GM23338 (cell line): ENCODE measurements at regions not wholly inside any gene's neighbourhood (a gene's known extent, or its start where the extent isn't known, plus 50 kb on each side); places are given as distances from the start of the nearest gene placed in this dataset.

ENCODE experiments used
- ATAC-seq: fragments of 200-7000 bp; cut with Tn5 transposase; 3 replicates; pipeline ENCODE4 v1.9.1; 2020
- DNase-seq: peaks from one replicate; pipeline ENCODE4 v3.0.0-alpha.2; 2015; ENCODE audit warnings: low spot score
- H2AFZ ChIP-seq: fragments of 200-600 bp; sonication (generic); 2 replicates; pipeline ENCODE4 v1.8.0; 2016; ENCODE audit warnings: antibody characterized with exemption, mild to moderate bottlenecking, moderate library complexity
- H3F3A ChIP-seq: fragments of 200-600 bp; sonication (generic); replicated peaks from 2 replicates; pipeline ENCODE4 v1.8.0; 2017; ENCODE audit warnings: antibody characterized with exemption, mixed run types, low read depth
- H3K27ac ChIP-seq: fragments of 200-600 bp; sonication (generic); 2 replicates; pipeline ENCODE4 v1.6.1; 2016; ENCODE audit warnings: low read depth
- H3K27me3 ChIP-seq: fragments of 200-600 bp; sonication (generic); 2 replicates; pipeline ENCODE4 v1.8.0; 2016; ENCODE audit warnings: mild to moderate bottlenecking, mixed run types, moderate library complexity; ENCODE audit not compliant: insufficient read depth
- H3K36me3 ChIP-seq: fragments of 200-600 bp; sonication (generic); 2 replicates; pipeline ENCODE4 v1.8.0; 2016; ENCODE audit warnings: mild to moderate bottlenecking; ENCODE audit not compliant: insufficient read depth
- H3K4me1 ChIP-seq: fragments of 200-600 bp; sonication (generic); 2 replicates; pipeline ENCODE4 v1.8.0; 2016; ENCODE audit warnings: mild to moderate bottlenecking, moderate library complexity; ENCODE audit not compliant: insufficient read depth
- H3K4me2 ChIP-seq: fragments of 200-600 bp; sonication (generic); 2 replicates; pipeline ENCODE4 v1.7.1; 2017; ENCODE audit warnings: mixed run types
- H3K4me3 ChIP-seq: fragments of 200-600 bp; sonication (generic); 2 replicates; pipeline ENCODE4 v1.6.1; 2016; ENCODE audit warnings: mixed run types
- H3K79me2 ChIP-seq: fragments of 200-600 bp; sonication (generic); replicated peaks from 2 replicates; pipeline ENCODE4 v1.8.0; 2017; ENCODE audit warnings: mild to moderate bottlenecking; ENCODE audit not compliant: insufficient read depth
- H3K9me2 ChIP-seq: fragments of 200-600 bp; sonication (generic); 2 replicates; pipeline ENCODE4 v1.8.0; 2017; ENCODE audit not compliant: insufficient read depth
- H4K20me1 ChIP-seq: fragments of 200-600 bp; sonication (generic); replicated peaks from 2 replicates; pipeline ENCODE4 v1.8.0; 2017; ENCODE audit warnings: mild to moderate bottlenecking; ENCODE audit not compliant: insufficient read depth
- H3K27ac Mint-ChIP-seq: 2 replicates; pipeline ENCODE4 v1.8.0; 2020; ENCODE audit warnings: inconsistent platforms, mild to moderate bottlenecking, moderate library complexity, mixed read lengths
- H3K27me3 Mint-ChIP-seq: 3 replicates; pipeline ENCODE4 v1.8.0; 2022; ENCODE audit warnings: low read depth, mild to moderate bottlenecking, moderate library complexity, mixed read lengths, inconsistent platforms; ENCODE audit not compliant: insufficient read depth, poor library complexity
- H3K36me3 Mint-ChIP-seq: 3 replicates; pipeline ENCODE4 v1.8.0; 2021; ENCODE audit warnings: low read depth, mild to moderate bottlenecking, inconsistent platforms, moderate library complexity, mixed read lengths
- H3K4me1 Mint-ChIP-seq: 3 replicates; pipeline ENCODE4 v1.8.0; 2020; ENCODE audit warnings: mild to moderate bottlenecking, inconsistent platforms, mixed read lengths
- H3K4me3 Mint-ChIP-seq: 3 replicates; pipeline ENCODE4 v1.8.0; 2021; ENCODE audit warnings: moderate library complexity, mild to moderate bottlenecking, inconsistent platforms, mixed read lengths
- H3K9me3 Mint-ChIP-seq: 3 replicates; pipeline ENCODE4 v1.8.0; 2020; ENCODE audit warnings: moderate library complexity, mild to moderate bottlenecking, inconsistent platforms, mixed read lengths
- CREB1 ChIP-seq: fragments of 250-450 bp; sonication (Bioruptor Pico); IDR thresholded peaks from 2 replicates; pipeline ENCODE4 v1.5.0; 2020; ENCODE audit warnings: low read depth, mild to moderate bottlenecking, moderate library complexity
- CTCF ChIP-seq, 2 experiments: fragments of 200-600 bp in 1 of 2; sonication (generic) in 1 of 2; conservative IDR thresholded peaks; 2 replicates each; pipeline versions ENCODE4 v1.5.1 to v1.6.1; 2016 to 2017; ENCODE audit warnings: antibody characterized with exemption in 2 of 2, low read depth in 2 of 2, mild to moderate bottlenecking in 2 of 2, moderate library complexity in 1 of 2
- ETS1 ChIP-seq: IDR thresholded peaks from 2 replicates; pipeline ENCODE4 v1.6.1; 2016; ENCODE audit warnings: antibody characterized with exemption
- EZH2 ChIP-seq: fragments of 200-600 bp; sonication (generic); IDR thresholded peaks from one replicate; pipeline ENCODE4 v1.8.0; 2017; ENCODE audit warnings: antibody characterized with exemption, mild to moderate bottlenecking, low read depth; ENCODE audit not compliant: unreplicated experiment
- EZH2phosphoT487 ChIP-seq: fragments of 200-600 bp; sonication (generic); IDR thresholded peaks from one replicate; pipeline ENCODE4 v1.8.1; 2018; ENCODE audit warnings: antibody characterized with exemption; ENCODE audit not compliant: unreplicated experiment
- JUNB ChIP-seq: IDR thresholded peaks from one replicate; pipeline ENCODE4 v1.6.1; 2016; ENCODE audit warnings: antibody characterized with exemption; ENCODE audit not compliant: unreplicated experiment
- NANOG ChIP-seq: IDR thresholded peaks from 2 replicates; pipeline ENCODE4 v1.6.1; 2016; ENCODE audit warnings: antibody characterized with exemption, borderline replicate concordance
- POLR2AphosphoS5 ChIP-seq: IDR thresholded peaks from 2 replicates; pipeline ENCODE4 v1.6.1; 2016; ENCODE audit warnings: antibody characterized with exemption, low read depth
- REST ChIP-seq: IDR thresholded peaks from one replicate; pipeline ENCODE4 v1.6.1; 2018; ENCODE audit warnings: antibody characterized with exemption; ENCODE audit not compliant: unreplicated experiment
- ZNF114 ChIP-seq: fragments of 250-450 bp; sonication (Bioruptor Pico); IDR thresholded peaks from 2 replicates; pipeline ENCODE4 v1.5.0; 2020; ENCODE audit warnings: mild to moderate bottlenecking, moderate library complexity
- ZNF331 ChIP-seq: fragments of 250-450 bp; sonication (Bioruptor Pico); IDR thresholded peaks from 2 replicates; pipeline ENCODE4 v1.5.0; 2020; ENCODE audit warnings: low read depth, mild to moderate bottlenecking, moderate library complexity
- ZNF462 ChIP-seq: fragments of 250-450 bp; sonication (Bioruptor Pico); IDR thresholded peaks from 2 replicates; pipeline ENCODE4 v1.5.0; 2020; ENCODE audit warnings: mild to moderate bottlenecking, moderate library complexity

GRCh38 chr15:39286706-39287105 is 294.2 kb upstream of the THBS1 start:
- H3K4me2 ChIP-seq = no peak overlapping the region
- no peaks in the 10 kb centered on the region for H3K36me3 ChIP-seq
- no peak overlapping the region for H3K27ac Mint-ChIP-seq
- no peaks in the 10 kb centered on the region for H3K27me3 ChIP-seq
- ATAC-seq (no peak), DNase-seq (no peak)
- H3K79me2 ChIP-seq = no peaks in the 10 kb centered on the region
- H2AFZ ChIP-seq = no peak overlapping the region
- no peaks in the 10 kb centered on the region for H4K20me1 ChIP-seq
- no peaks in the 10 kb centered on the region for H3K4me1 Mint-ChIP-seq
- no peak overlapping the region for H3K4me3 ChIP-seq
- H3K4me3 Mint-ChIP-seq = no peak overlapping the region
- no peak overlapping the region for H3K27ac ChIP-seq
- no peaks in the 10 kb centered on the region for H3F3A ChIP-seq
- no peak for TF ChIP-seq NANOG
- TF ChIP-seq CREB1 = no peak
- TF ChIP-seq POLR2AphosphoS5 = no peak
- TF ChIP-seq CTCF (conservative IDR thresholded peaks at IDR 0.05; ENCODE audit: low read depth in 2 of 2) = no peak
- no peak for TF ChIP-seq JUNB
- TF ChIP-seq REST = no peak
- TF ChIP-seq ZNF331 = no peak
- no peak for TF ChIP-seq ZNF114 (CRISPR knock-in tag)
- no peak for TF ChIP-seq EZH2
- TF ChIP-seq ETS1 = no peak
- TF ChIP-seq ZNF462 (CRISPR knock-in tag) = no peak
- no peak for TF ChIP-seq EZH2phosphoT487
- H3K9me2 ChIP-seq = peaks cover 6% of the 10 kb centered on the region; the same call in 1 of the 2 replicates
- H3K4me1 ChIP-seq = no peaks in the 10 kb centered on the region
- peaks cover 4% of the 10 kb centered on the region; the same call in 1 of the 3 replicates for H3K9me3 Mint-ChIP-seq
- no peaks in the 10 kb centered on the region for H3K27me3 Mint-ChIP-seq
- H3K36me3 Mint-ChIP-seq = no peaks in the 10 kb centered on the region
